ENCODE measurements at regions not wholly inside any gene's neighbourhood (a gene's known extent, or its start where the extent isn't known, plus 50 kb on each side); places are given as distances from the start of the nearest gene placed in this dataset.

DNA sequence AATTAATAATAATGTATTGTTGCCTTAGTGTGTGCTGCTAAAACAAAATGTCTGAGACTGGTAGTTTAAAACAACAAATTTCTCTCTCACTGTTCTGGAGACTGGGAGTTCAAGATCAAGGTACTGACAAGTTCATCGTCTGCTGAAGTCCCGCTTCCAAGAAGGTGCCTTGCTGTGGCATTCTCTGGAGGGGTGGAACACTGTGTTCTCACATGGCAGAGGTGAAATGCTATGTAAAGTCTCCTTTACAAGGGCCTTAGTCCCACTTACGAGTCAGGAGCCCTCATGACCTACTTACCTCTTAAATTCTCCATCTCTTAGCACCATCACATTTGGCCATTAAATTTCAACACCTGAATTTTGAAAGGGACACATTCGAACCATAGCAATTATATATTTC is 299.2 kb upstream of the RBMS1 start:
- TF ChIP-seq ZNF274 (IDR thresholded peaks at IDR 0.05; ENCODE audit: low read depth, low read length): no peak
- TF ChIP-seq YY1 (IDR thresholded peaks at IDR 0.05; ENCODE audit: insufficient read depth, insufficient read length): no peak
